AG08395 (cell line): ENCODE measurements at regions not wholly inside any gene's neighbourhood (a gene's known extent, or its start where the extent isn't known, plus 50 kb on each side); places are given as distances from the start of the nearest gene placed in this dataset.
A peak's percentile ranks its signal among the peaks of the same experiment; 100 is the strongest.

Experiments
- DNase-seq: peaks from one replicate; pipeline ENCODE4 v3.0.0; 2012; ENCODE audit warnings: mixed read lengths, low spot score

- DNase-seq, result no peak
These were observed 55.7 kb downstream of the IRF2BP2 start for GRCh38 chr1:234554218-234554697.

GRCh38 chr1:234553240-234554188 is 56.5 kb downstream of the IRF2BP2 start:
- DNase-seq, result peak; percentile 85

- no peak for DNase-seq
These were observed 59.0 kb downstream of the IRF2BP2 start for GRCh38 chr1:234551032-234551378.

GRCh38 chr1:234550341-234551031 is 59.5 kb downstream of the IRF2BP2 start:
- no peak for DNase-seq

GRCh38 chr1:234549447-234550021 is 60.4 kb downstream of the IRF2BP2 start:
- DNase-seq, result no peak

GRCh38 chr1:234546890-234547788 is 62.8 kb downstream of the IRF2BP2 start:
- DNase-seq, result no peak

GRCh38 chr1:234546387-234546704 is 63.6 kb downstream of the IRF2BP2 start:
- DNase-seq, result no peak

- DNase-seq, result no peak
These were observed 64.2 kb downstream of the IRF2BP2 start for GRCh38 chr1:234545517-234546386.

- peak; percentile 74 for DNase-seq
These were observed 65.2 kb upstream of the TARBP1 start for GRCh38 chr1:234544087-234544579.

GRCh38 chr1:234543442-234544086 is 64.6 kb upstream of the TARBP1 start:
- no peak for DNase-seq

GRCh38 chr1:234542211-234542850 is 63.4 kb upstream of the TARBP1 start:
- DNase-seq, result no peak

GRCh38 chr1:234541286-234541975 is 62.5 kb upstream of the TARBP1 start:
- DNase-seq, result no peak

GRCh38 chr1:234540404-234540762 is 61.4 kb upstream of the TARBP1 start:
- DNase-seq, result no peak

- DNase-seq, result no peak
These were observed 60.9 kb upstream of the TARBP1 start for GRCh38 chr1:234539666-234540403.

- no peak for DNase-seq
These were observed 60.1 kb upstream of the TARBP1 start for GRCh38 chr1:234538930-234539649.

- no peak for DNase-seq
These were observed 59.2 kb upstream of the TARBP1 start for GRCh38 chr1:234538062-234538731.

GRCh38 chr1:234537236-234537635 is 58.3 kb upstream of the TARBP1 start:
- DNase-seq, result no peak
